ENCODE measurements at regions not wholly inside any gene's neighbourhood (a gene's known extent, or its start where the extent isn't known, plus 50 kb on each side); places are given as distances from the start of the nearest gene placed in this dataset.

DNA sequence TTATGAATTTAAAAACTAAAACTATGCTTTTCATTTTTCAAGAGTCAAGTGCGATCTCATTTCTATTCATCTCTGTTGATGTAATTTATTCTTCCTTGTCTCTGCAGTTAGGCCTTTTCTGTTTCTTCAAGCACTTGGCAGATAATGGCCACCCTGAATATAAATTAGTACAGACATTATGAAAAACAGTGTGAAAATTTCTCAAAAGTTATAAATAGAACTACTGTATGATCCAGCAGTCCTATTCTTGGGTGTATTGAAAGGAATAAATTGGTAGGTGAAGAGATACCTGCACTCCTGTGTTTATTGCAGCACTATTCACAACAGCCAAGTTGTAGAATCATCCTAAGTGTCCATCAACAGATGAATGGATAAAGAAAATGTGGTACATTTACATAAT, 248.3 kb downstream of the DOK5 start:
- H3K27me3 ChIP-seq, result no peaks in the 10 kb centered on the region
- ATAC-seq, result no peak
- H3K27ac ChIP-seq, result no peak overlapping the region
- TF ChIP-seq, protein P1, sequence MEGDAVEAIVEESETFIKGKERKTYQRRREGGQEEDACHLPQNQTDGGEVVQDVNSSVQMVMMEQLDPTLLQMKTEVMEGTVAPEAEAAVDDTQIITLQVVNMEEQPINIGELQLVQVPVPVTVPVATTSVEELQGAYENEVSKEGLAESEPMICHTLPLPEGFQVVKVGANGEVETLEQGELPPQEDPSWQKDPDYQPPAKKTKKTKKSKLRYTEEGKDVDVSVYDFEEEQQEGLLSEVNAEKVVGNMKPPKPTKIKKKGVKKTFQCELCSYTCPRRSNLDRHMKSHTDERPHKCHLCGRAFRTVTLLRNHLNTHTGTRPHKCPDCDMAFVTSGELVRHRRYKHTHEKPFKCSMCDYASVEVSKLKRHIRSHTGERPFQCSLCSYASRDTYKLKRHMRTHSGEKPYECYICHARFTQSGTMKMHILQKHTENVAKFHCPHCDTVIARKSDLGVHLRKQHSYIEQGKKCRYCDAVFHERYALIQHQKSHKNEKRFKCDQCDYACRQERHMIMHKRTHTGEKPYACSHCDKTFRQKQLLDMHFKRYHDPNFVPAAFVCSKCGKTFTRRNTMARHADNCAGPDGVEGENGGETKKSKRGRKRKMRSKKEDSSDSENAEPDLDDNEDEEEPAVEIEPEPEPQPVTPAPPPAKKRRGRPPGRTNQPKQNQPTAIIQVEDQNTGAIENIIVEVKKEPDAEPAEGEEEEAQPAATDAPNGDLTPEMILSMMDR (IDR thresholded peaks at IDR 0.05), result no peak
- TF ChIP-seq EP300 (IDR thresholded peaks at IDR 0.05) (no peak), POLR2AphosphoS5 (IDR thresholded peaks at IDR 0.05) (no peak), POLR2A (IDR thresholded peaks at IDR 0.05) (no peak)
- H3K4me1 ChIP-seq, result no peaks in the 10 kb centered on the region
- no peaks in the 10 kb centered on the region for H3K36me3 ChIP-seq
- WGBS, 2 donors (ENCODE audit: low coverage in 1 of 2), result 100% methylated on average over 1 of the region's 1 CpG
- no peaks in the 10 kb centered on the region for H3K9me3 ChIP-seq
- H3K4me3 ChIP-seq, result no peak overlapping the region

DNA sequence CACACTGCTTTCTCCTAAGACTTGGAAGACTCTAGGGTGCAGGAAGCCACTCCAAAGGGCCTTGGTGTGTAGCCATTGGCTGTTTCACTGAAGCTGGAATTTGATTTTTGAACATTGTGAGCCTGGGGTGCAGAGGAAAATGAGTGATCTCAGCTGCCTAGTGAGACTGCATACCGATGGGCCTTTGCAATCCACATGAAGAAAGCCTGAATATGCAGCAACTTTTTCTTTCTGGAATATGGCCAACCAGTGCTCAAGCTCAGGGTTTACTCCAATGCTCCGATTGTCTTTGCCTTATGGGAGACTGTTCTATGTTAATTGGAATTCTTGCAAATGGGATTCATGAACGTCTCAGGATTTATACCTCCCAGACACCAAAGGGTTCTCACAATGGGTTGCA, 242.6 kb downstream of the DOK5 start:
- H3K27ac ChIP-seq, result no peak overlapping the region
- 29 to 40% methylated on average over 2 of the region's 3 CpGs for WGBS, 2 donors (ENCODE audit: low coverage in 1 of 2)
- ATAC-seq, result no peak
- no peak overlapping the region for H3K4me3 ChIP-seq
- H3K4me1 ChIP-seq, result no peaks in the 10 kb centered on the region
- no peaks in the 10 kb centered on the region for H3K9me3 ChIP-seq
- TF ChIP-seq, protein P1 (IDR thresholded peaks at IDR 0.05), result no peak
- TF ChIP-seq POLR2A (IDR thresholded peaks at IDR 0.05) (no peak), POLR2AphosphoS5 (IDR thresholded peaks at IDR 0.05) (no peak), EP300 (IDR thresholded peaks at IDR 0.05) (no peak)
- H3K36me3 ChIP-seq, result no peaks in the 10 kb centered on the region
- H3K27me3 ChIP-seq, result peaks cover 3% of the 10 kb centered on the region

DNA sequence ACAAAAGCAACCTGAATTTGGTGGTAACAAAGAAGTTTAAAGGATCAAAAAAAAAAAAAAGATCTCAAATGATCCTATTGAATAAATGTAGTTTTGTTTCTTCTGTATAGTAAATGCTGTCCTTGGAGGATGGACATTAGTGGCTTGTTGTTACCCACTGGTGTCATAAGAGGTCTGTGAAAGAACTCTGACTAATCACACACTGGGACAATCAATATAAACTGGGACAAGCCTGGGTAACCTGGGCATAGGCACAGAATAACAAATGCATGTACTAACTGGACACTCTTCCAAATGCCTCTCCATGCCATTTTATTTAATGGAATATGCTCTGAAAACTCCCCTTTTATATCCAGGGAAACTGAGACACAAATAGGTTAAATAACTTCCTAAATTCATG, 241.4 kb downstream of the DOK5 start:
- Histone ChIP-seq H3K27me3 (peaks cover 3% of the 10 kb centered on the region), H3K4me1 (no peaks in the 10 kb centered on the region), H3K36me3 (no peaks in the 10 kb centered on the region), H3K9me3 (no peaks in the 10 kb centered on the region), H3K27ac (no peak overlapping the region), H3K4me3 (no peak overlapping the region)
- TF ChIP-seq POLR2AphosphoS5 (IDR thresholded peaks at IDR 0.05) (no peak), EP300 (IDR thresholded peaks at IDR 0.05) (no peak), POLR2A (IDR thresholded peaks at IDR 0.05) (no peak)
- TF ChIP-seq, protein P1 (IDR thresholded peaks at IDR 0.05), result no peak
- no peak for ATAC-seq

DNA sequence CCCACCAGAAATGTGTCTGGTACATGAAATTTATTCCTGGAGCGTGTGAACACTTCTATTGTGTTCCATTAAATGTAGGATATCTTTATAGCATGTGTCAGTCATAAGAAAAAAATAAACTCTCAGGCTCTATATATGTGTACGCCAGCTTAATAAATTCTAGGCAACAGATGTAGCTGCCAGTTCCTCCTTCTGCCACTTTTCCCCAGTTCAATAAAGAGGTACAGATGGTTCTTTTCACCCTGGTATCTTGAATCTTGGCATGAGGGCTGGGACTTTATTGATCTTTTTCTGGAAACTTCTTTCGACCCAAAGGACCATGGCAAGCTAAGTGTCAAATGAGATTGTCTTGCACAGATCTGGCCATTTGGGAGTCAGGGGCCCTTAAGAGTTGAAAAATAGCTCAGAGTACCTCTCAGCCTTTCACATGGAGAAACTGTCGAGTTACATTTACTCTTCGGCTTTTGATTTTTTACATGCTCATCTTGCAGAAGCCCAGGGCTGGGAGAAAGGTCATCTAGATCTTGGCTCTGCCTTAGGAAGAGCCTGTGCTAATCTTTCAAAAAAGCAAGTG, 240.9 kb downstream of the DOK5 start:
- H3K4me1 ChIP-seq, result no peaks in the 10 kb centered on the region
- TF ChIP-seq EP300 (IDR thresholded peaks at IDR 0.05) (no peak), POLR2A (IDR thresholded peaks at IDR 0.05) (no peak), POLR2AphosphoS5 (IDR thresholded peaks at IDR 0.05) (no peak)
- TF ChIP-seq, protein P1 (IDR thresholded peaks at IDR 0.05), result no peak
- H3K27ac ChIP-seq, result no peak overlapping the region
- ATAC-seq, result no peak
- WGBS, 2 donors (ENCODE audit: low coverage in 1 of 2), result 77 to 90% methylated on average over 2 to 5 of the region's 5 CpGs
- H3K27me3 ChIP-seq, result peaks cover 3% of the 10 kb centered on the region
- H3K9me3 ChIP-seq, result no peaks in the 10 kb centered on the region
- H3K36me3 ChIP-seq, result no peaks in the 10 kb centered on the region
- no peak overlapping the region for H3K4me3 ChIP-seq

DNA sequence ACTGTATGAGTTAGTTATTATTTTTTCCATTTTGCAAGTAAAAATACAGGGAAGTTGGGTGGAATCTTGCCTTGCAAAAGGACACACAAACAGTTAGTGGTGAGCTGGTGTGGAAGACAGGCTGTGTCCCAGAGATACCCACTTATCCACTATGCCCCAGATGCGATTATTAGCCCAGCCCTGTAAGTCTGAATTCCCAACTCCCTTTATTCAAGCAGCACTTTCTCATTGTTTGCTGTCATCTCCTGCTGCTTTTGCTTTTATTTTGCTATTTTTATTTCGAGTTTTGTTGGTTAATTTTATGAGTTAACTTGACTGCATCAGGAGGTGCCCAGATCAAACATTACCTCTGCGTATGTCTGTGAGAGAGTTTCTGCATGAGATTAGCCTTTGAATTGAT, 239.4 kb downstream of the DOK5 start:
- WGBS, 2 donors (ENCODE audit: low coverage in 1 of 2), result 75 to 80% methylated on average over 2 to 3 of the region's 3 CpGs
- TF ChIP-seq POLR2AphosphoS5 (IDR thresholded peaks at IDR 0.05) (no peak), POLR2A (IDR thresholded peaks at IDR 0.05) (no peak)
- TF ChIP-seq, protein P1 (IDR thresholded peaks at IDR 0.05), result no peak
- Histone ChIP-seq H3K27me3 (peaks cover 3% of the 10 kb centered on the region), H3K9me3 (no peaks in the 10 kb centered on the region), H3K36me3 (no peaks in the 10 kb centered on the region), H3K4me3 (no peak overlapping the region), H3K27ac (no peak overlapping the region), H3K4me1 (no peaks in the 10 kb centered on the region)
- ATAC-seq, result no peak
